HG03442 (cell line): ENCODE measurements at regions not wholly inside any gene's neighbourhood (a gene's known extent, or its start where the extent isn't known, plus 50 kb on each side); places are given as distances from the start of the nearest gene placed in this dataset.
"Not testable (repeated sequence)": the region's sequence is repeated elsewhere in the genome, so short reads cannot be mapped to it uniquely, and the experiment has no call there.

Experiments used
- ATAC-seq: cut with Tn5 transposase; IDR thresholded peaks from one replicate; pipeline ENCODE4 v1.9.1; 2021; ENCODE audit warnings: mild to moderate bottlenecking, moderate library complexity; ENCODE audit not compliant: unreplicated experiment

GRCh38 chr6:28825732-28826293 is 98.0 kb downstream of the TRIM27 start:
- ATAC-seq, result no peak

GRCh38 chr6:28831683-28832082 is 92.1 kb downstream of the TRIM27 start:
- ATAC-seq, result not testable (repeated sequence)

- ATAC-seq, result not testable (repeated sequence)
Observed at GRCh38 chr6:28836703-28837102, 87.1 kb downstream of the TRIM27 start.

- ATAC-seq, result peak; percentile 53
Observed at GRCh38 chr6:28838289-28838633, 85.5 kb downstream of the TRIM27 start.

GRCh38 chr6:28838634-28839442 is 84.9 kb downstream of the TRIM27 start:
- peak; percentile 69 for ATAC-seq

- ATAC-seq, result no peak
Observed at GRCh38 chr6:28839443-28840120, 84.2 kb downstream of the TRIM27 start.

GRCh38 chr6:28841290-28841689 is 82.5 kb downstream of the TRIM27 start:
- ATAC-seq, result no peak

- ATAC-seq, result not testable (repeated sequence)
Observed at GRCh38 chr6:28848756-28849155, 75.0 kb downstream of the TRIM27 start.
